GM21447 (cell line): ENCODE measurements at regions not wholly inside any gene's neighbourhood (a gene's known extent, or its start where the extent isn't known, plus 50 kb on each side); places are given as distances from the start of the nearest gene placed in this dataset.
"Not testable (repeated sequence)": the region's sequence is repeated elsewhere in the genome, so short reads cannot be mapped to it uniquely, and the experiment has no call there.

Experiments used
- ATAC-seq: cut with Tn5 transposase; IDR thresholded peaks from one replicate; pipeline ENCODE4 v1.9.1; 2021; ENCODE audit not compliant: unreplicated experiment

GRCh38 chr20:30386099-30386498 is 871.4 kb upstream of the DEFB115 start:
- ATAC-seq: not testable (repeated sequence)

- not testable (repeated sequence) for ATAC-seq
These were observed 869.6 kb upstream of the DEFB115 start for GRCh38 chr20:30387823-30388222.

- not testable (repeated sequence) for ATAC-seq
These were observed 863.9 kb upstream of the DEFB115 start for GRCh38 chr20:30393523-30393922.

- ATAC-seq: not testable (repeated sequence)
These were observed 860.4 kb upstream of the DEFB115 start for GRCh38 chr20:30397111-30397510.

- ATAC-seq: not testable (repeated sequence)
These were observed 852.4 kb upstream of the DEFB115 start for GRCh38 chr20:30405061-30405460.

DNA sequence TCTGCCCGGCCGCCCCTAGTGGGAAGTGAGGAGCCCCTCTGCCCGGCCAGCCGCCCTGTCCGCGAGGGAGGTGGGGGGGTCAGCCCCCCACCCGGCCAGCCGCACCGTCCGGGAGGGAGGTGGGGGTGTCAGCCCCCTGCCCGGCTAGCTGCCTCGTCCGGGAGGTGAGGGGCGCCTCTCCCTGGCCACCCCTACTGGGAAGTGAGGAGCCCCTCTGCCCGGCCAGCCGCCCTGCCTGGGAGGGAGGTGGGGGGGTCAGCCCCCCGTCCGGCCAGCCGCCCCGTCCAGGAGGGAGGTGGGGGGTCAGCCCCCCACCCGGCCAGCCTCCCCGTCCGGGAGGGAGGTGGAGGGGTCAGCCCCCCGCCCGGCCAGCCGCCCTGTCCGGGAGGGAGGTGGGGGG is 851.9 kb upstream of the DEFB115 start:
- ATAC-seq: not testable (repeated sequence)

GRCh38 chr20:30406370-30406769 is 851.1 kb upstream of the DEFB115 start:
- not testable (repeated sequence) for ATAC-seq

DNA sequence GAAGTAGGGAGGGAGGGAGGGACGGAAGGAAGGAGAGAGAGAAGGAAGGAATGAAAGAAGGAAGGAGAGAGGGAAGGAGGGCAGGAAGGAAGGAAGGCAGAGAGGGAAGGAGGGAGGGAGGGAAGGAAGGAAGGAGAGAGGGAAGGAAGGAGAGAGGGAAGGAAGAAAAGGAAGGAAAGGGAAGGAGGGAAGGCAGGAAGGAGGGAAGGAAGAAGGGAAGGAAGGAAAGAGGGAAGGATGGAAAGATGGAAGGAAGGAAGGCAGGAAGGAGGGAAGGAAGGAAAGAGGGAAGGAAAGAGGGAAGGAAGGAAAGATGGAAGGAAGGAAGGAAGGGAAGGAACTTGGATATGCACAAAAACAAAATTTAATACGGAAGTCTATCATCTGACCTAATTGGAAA is 844.5 kb upstream of the DEFB115 start:
- ATAC-seq: no peak

DNA sequence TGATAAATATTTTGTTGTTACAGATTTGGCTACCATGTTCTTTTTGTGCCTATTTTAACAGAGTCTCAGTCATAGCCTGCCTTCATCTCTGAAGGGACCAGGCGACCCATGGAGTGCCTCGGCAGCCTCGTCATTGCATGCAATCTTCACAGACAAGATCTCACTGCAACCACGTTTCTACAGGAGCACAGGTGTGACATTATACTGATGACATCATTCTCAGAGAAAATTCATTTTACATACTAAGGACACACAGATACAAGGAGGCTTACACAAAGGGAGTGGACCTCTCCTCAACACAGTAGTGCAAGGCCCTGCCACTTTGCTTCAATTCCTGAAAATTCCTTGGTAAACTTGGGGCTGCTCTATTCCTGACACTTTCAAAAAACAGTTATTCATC is 840.1 kb upstream of the DEFB115 start:
- ATAC-seq: not testable (repeated sequence)

- ATAC-seq: not testable (repeated sequence)
These were observed 839.1 kb upstream of the DEFB115 start for GRCh38 chr20:30418378-30418777.

DNA sequence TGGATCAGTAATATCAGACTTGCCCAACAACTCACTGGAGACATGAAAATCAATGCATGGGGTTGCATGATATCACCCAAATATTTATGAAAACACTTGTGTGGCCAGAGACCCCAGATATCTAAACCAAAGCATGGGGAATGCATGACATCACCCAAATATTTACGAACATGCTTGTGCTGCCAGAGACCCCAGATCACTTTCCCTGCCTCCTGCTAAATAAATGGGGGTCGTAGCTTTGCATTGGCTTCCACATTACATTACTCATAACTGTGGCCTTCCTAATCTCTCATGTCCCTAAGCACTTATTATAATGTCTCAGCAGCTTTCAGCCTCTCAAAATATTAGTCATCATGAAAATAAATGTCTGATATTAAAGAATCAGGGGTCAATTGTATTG is 838.0 kb upstream of the DEFB115 start:
- no peak for ATAC-seq

DNA sequence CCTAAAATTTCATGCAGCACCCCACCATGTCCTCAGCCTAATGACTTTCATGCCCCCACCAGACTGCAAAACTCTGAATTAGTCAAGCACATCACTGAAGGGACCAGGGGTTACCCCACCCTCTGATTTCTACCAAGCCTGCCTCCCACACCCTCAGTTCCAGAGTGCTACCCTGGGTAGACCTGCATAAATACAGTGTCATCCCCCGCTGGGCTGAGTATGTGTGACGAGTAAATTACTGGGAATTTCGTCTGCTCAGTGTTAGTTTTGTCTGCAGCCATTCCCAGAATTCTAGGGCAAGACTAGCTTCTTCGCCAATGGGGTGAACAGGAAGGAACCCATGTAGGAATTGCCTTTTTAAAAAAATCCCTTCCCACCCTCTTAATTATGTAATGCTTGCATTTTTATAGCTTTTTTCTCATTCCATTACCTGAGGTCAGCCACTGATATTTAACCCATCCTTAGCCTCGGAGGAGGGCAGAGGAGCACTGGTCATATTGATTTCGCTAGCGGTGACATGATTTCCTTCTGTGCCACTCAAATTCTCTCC is 837.5 kb upstream of the DEFB115 start:
- ATAC-seq: not testable (repeated sequence)
